ENCODE measurements at regions not wholly inside any gene's neighbourhood (a gene's known extent, or its start where the extent isn't known, plus 50 kb on each side); places are given as distances from the start of the nearest gene placed in this dataset.
A peak's percentile ranks its signal among the peaks of the same experiment; 100 is the strongest.

DNA sequence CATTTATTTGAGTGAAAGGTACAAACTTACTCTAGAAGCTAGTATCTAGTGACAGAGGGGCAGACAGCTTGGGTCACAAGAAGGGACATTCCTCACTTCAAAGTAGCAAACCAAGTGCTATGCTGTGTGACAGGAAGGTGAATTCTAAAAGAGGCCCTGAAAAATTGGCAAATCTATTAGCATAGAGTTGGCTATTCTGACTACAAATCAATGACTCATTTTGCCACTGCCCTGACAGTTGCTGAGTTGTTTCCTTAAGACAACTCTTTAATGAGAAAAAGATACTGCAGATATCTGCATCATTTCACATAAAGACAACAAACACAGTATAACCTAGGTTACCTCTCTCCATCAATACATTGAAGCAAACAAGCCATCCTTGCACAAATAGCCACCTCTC is 524.0 kb upstream of the LRRC4C start:
- no peaks in the 10 kb centered on the region for H3K4me1 ChIP-seq (ENCODE audit: control insufficient read depth, extremely low read depth, insufficient read depth, low read length)
- no TSS peak for BruUV-seq (replicated peaks)
- no peak overlapping the region for H3K9ac ChIP-seq (replicated peaks; ENCODE audit: extremely low read depth, insufficient read depth, low read length)
- POLR2A ChIA-PET = no interaction called here
- no peaks in the 10 kb centered on the region for H3K79me2 ChIP-seq (ENCODE audit: control insufficient read depth, insufficient read depth, low read length)
- H3K9me1 ChIP-seq (replicated peaks; ENCODE audit: control insufficient read depth, extremely low read depth, insufficient read depth, low read length) = no peaks in the 10 kb centered on the region
- no peak overlapping the region for H3K4me3 ChIP-seq (replicated peaks in 1 of 3; ENCODE audit: insufficient read depth in 1 of 3, low read depth in 1 of 3, low read length in 3 of 3)
- no peak for FAIRE-seq
- H4K20me1 ChIP-seq (replicated peaks; ENCODE audit: control insufficient read depth, extremely low read depth, insufficient read depth, low read length) = no peaks in the 10 kb centered on the region
- dilution Hi-C loops (cut with MboI; ENCODE audit: extremely low pct_ligation_motif_present, low sequenced_read_pairs) = no loop called here
- intact Hi-C loops (cut with micrococcal nuclease) = no loop called here
- no peaks in the 10 kb centered on the region for H3K36me3 ChIP-seq (ENCODE audit: control insufficient read depth in 2 of 2, extremely low read depth in 1 of 2, insufficient read depth in 2 of 2, low read length in 2 of 2)
- DNase-seq (ENCODE audit: low read depth, low spot score) = no peak
- no peak overlapping the region for H3K4me2 ChIP-seq (ENCODE audit: insufficient read depth, low read length)
- no peaks in the 10 kb centered on the region for H3K27me3 ChIP-seq (ENCODE audit: control insufficient read depth in 2 of 2, insufficient read depth in 2 of 2, low read length in 2 of 2)
- no peak overlapping the region for H2AFZ ChIP-seq (ENCODE audit: low read depth, low read length)
- H3K27ac ChIP-seq (ENCODE audit: insufficient read depth, low read depth, low read length) = no peak overlapping the region
- CTCF ChIA-PET = no interaction called here
- H3K9me3 ChIP-seq (replicated peaks; ENCODE audit: control insufficient read depth, insufficient read depth, low read length) = no peaks in the 10 kb centered on the region
- no peak for TF ChIP-seq JUN (IDR thresholded peaks at IDR 0.05; ENCODE audit: borderline replicate concordance, insufficient read depth, insufficient read length, low read depth)
- peak; percentile 24 for TF ChIP-seq FOS (IDR thresholded peaks at IDR 0.05; ENCODE audit: borderline replicate concordance, insufficient read depth, low read length)

DNA sequence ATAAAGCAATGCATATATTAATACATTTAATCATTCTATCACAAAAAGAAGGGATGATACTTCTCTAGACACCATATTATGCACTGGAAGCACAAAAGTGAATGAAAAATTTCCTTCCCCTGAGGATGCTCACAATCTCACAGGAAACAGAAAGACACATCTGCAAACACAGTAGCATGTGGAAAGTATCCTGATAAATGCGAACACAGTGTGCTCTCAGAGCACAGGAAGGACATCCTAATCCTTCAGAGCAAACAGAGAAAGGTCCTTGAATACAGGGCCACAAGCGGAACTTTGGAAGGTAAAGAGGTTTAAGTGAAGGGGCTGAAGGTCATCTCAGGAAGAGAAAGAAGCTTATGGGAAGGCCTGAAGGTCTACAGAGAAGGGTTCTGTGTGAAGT is 524.6 kb upstream of the LRRC4C start:
- no TSS peak for BruUV-seq (replicated peaks)
- Histone ChIP-seq H3K36me3 (ENCODE audit: control insufficient read depth in 2 of 2, extremely low read depth in 1 of 2, insufficient read depth in 2 of 2, low read length in 2 of 2) (no peaks in the 10 kb centered on the region), H3K27me3 (ENCODE audit: control insufficient read depth in 2 of 2, insufficient read depth in 2 of 2, low read length in 2 of 2) (no peaks in the 10 kb centered on the region), H4K20me1 (replicated peaks; ENCODE audit: control insufficient read depth, extremely low read depth, insufficient read depth, low read length) (no peaks in the 10 kb centered on the region), H3K4me2 (ENCODE audit: insufficient read depth, low read length) (no peak overlapping the region), H3K4me3 (replicated peaks in 1 of 3; ENCODE audit: insufficient read depth in 1 of 3, low read depth in 1 of 3, low read length in 3 of 3) (no peak overlapping the region), H2AFZ (ENCODE audit: low read depth, low read length) (no peak overlapping the region), H3K27ac (ENCODE audit: insufficient read depth, low read depth, low read length) (no peak overlapping the region), H3K9me1 (replicated peaks; ENCODE audit: control insufficient read depth, extremely low read depth, insufficient read depth, low read length) (no peaks in the 10 kb centered on the region), H3K4me1 (ENCODE audit: control insufficient read depth, extremely low read depth, insufficient read depth, low read length) (no peaks in the 10 kb centered on the region), H3K9ac (replicated peaks; ENCODE audit: extremely low read depth, insufficient read depth, low read length) (no peak overlapping the region), H3K79me2 (ENCODE audit: control insufficient read depth, insufficient read depth, low read length) (no peaks in the 10 kb centered on the region), H3K9me3 (replicated peaks; ENCODE audit: control insufficient read depth, insufficient read depth, low read length) (no peaks in the 10 kb centered on the region)
- dilution Hi-C loops (cut with MboI; ENCODE audit: extremely low pct_ligation_motif_present, low sequenced_read_pairs) = no loop called here
- no peak for TF ChIP-seq GATA2 (IDR thresholded peaks at IDR 0.05; ENCODE audit: insufficient read depth, insufficient read length, low read depth, low read length)
- TF ChIP-seq EZH2 (IDR thresholded peaks at IDR 0.05; ENCODE audit: borderline replicate concordance, low read depth, low read length, severe bottlenecking) = no peak
- no peak for TF ChIP-seq POLR2AphosphoS5 (IDR thresholded peaks at IDR 0.05; ENCODE audit: insufficient read depth, low read depth, low read length)
- no peak for TF ChIP-seq JUN (IDR thresholded peaks at IDR 0.05; ENCODE audit: borderline replicate concordance, insufficient read depth, insufficient read length, low read depth)
- no peak for TF ChIP-seq MYC (IDR thresholded peaks at IDR 0.05; ENCODE audit: low read depth, low read length)
- TF ChIP-seq, protein P1, sequence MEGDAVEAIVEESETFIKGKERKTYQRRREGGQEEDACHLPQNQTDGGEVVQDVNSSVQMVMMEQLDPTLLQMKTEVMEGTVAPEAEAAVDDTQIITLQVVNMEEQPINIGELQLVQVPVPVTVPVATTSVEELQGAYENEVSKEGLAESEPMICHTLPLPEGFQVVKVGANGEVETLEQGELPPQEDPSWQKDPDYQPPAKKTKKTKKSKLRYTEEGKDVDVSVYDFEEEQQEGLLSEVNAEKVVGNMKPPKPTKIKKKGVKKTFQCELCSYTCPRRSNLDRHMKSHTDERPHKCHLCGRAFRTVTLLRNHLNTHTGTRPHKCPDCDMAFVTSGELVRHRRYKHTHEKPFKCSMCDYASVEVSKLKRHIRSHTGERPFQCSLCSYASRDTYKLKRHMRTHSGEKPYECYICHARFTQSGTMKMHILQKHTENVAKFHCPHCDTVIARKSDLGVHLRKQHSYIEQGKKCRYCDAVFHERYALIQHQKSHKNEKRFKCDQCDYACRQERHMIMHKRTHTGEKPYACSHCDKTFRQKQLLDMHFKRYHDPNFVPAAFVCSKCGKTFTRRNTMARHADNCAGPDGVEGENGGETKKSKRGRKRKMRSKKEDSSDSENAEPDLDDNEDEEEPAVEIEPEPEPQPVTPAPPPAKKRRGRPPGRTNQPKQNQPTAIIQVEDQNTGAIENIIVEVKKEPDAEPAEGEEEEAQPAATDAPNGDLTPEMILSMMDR (IDR thresholded peaks at IDR 0.05; ENCODE audit: extremely low read depth in 1 of 2, insufficient read depth in 1 of 2, low read depth in 1 of 2, low read length in 2 of 2) = no peak
- TF ChIP-seq POLR2A (IDR thresholded peaks at IDR 0.05; ENCODE audit: low read depth, low read length) = no peak
- no peak for TF ChIP-seq FOS (IDR thresholded peaks at IDR 0.05; ENCODE audit: borderline replicate concordance, insufficient read depth, low read length)
- TF ChIP-seq, protein P2, sequence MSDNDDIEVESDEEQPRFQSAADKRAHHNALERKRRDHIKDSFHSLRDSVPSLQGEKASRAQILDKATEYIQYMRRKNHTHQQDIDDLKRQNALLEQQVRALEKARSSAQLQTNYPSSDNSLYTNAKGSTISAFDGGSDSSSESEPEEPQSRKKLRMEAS (IDR thresholded peaks at IDR 0.05; ENCODE audit: insufficient read depth, insufficient read length) = no peak
- ChIA-PET CTCF (no interaction called here), POLR2A (no interaction called here)
- FAIRE-seq = no peak
- no peak for DNase-seq (ENCODE audit: low read depth, low spot score)
- intact Hi-C loops (cut with micrococcal nuclease) = no loop called here

Data from endothelial cell of umbilical vein (primary cell).